MCF 10A (cell line): ENCODE measurements at regions not wholly inside any gene's neighbourhood (a gene's known extent, or its start where the extent isn't known, plus 50 kb on each side); places are given as distances from the start of the nearest gene placed in this dataset.

Source experiments
- BruUV-seq: library from RNA; stranded (reverse); fragments of 400-500 nt; replicated peaks from 2 replicates; lab custom pipeline; 2021; lab: Mats Ljungman, UMichigan
- CTCF ChIA-PET: fragments of 300-600 bp; sonication (Branson Sonifier 250); formaldehyde crosslinking; extraction: SDS; loops from one replicate; lab custom pipeline; 2021; ENCODE audit warnings: antibody characterized with exemption, inconsistent platforms; lab: Yijun Ruan, JAX
- POLR2A ChIA-PET: fragments of 300-600, 350-650 bp; sonication (Branson Sonifier 250); formaldehyde crosslinking; extraction: SDS; loops from one replicate; lab custom pipeline; 2020; ENCODE audit warnings: antibody characterized with exemption, inconsistent platforms; lab: Yijun Ruan, JAX
- DNase-seq: peaks from one replicate; pipeline ENCODE4 v3.0.0-alpha.2; 2018; ENCODE audit not compliant: unreplicated experiment
- H3K27ac Mint-ChIP-seq: one replicate; pipeline ENCODE4 v1.8.0; 2022; ENCODE audit warnings: mild to moderate bottlenecking, low read depth, mixed read lengths; ENCODE audit not compliant: unreplicated experiment
- H3K27me3 Mint-ChIP-seq: one replicate; pipeline ENCODE4 v1.8.0; 2022; ENCODE audit warnings: mixed read lengths; ENCODE audit not compliant: insufficient read depth, unreplicated experiment
- H3K36me3 Mint-ChIP-seq: one replicate; pipeline ENCODE4 v1.8.0; 2022; ENCODE audit warnings: mild to moderate bottlenecking, moderate library complexity, mixed read lengths; ENCODE audit not compliant: insufficient read depth, unreplicated experiment
- H3K4me1 Mint-ChIP-seq: one replicate; pipeline ENCODE4 v1.8.0; 2022; ENCODE audit warnings: mixed read lengths; ENCODE audit not compliant: insufficient read depth, unreplicated experiment
- H3K4me3 Mint-ChIP-seq: one replicate; pipeline ENCODE4 v1.8.0; 2022; ENCODE audit warnings: mild to moderate bottlenecking, moderate library complexity, mixed read lengths; ENCODE audit not compliant: unreplicated experiment
- H3K9me3 Mint-ChIP-seq: one replicate; pipeline ENCODE4 v1.8.0; 2022; ENCODE audit warnings: mixed read lengths; ENCODE audit not compliant: unreplicated experiment
- CTCF ChIP-seq: fragments of 200-600 bp; IDR thresholded peaks from one replicate; pipeline ENCODE4 v1.8.0; 2022; ENCODE audit warnings: antibody characterized with exemption, mild to moderate bottlenecking; ENCODE audit not compliant: unreplicated experiment
- intact Hi-C: fragments of 100-400 bp; cut with micrococcal nuclease; formaldehyde crosslinking; loops from 2 replicates; pipeline ENCODE4 v1.14.1; 2022

DNA sequence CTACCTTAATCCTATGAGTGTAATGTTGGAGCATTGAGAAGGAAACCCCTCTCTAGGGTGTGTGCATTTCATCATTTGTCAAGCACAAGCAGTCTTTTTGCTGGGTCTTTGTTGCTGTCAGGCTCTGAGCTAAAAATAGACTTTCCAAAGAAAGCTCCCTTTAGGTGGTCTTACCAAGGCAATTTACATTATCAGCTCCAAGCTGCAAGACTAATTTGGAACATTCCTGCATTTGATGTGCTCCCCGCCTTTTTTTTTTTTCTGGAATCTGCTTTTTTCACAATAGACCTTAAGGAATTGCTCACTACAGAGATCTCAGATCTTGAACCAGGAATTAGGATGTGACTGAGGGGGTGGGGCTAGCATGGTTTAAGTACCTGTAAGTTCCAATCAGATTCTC is 60.6 kb upstream of the STAC start:
- no peak overlapping the region for H3K4me3 Mint-ChIP-seq
- no peaks in the 10 kb centered on the region for H3K4me1 Mint-ChIP-seq
- H3K9me3 Mint-ChIP-seq = peaks cover 14% of the 10 kb centered on the region
- no peaks in the 10 kb centered on the region for H3K36me3 Mint-ChIP-seq
- POLR2A ChIA-PET = no interaction called here
- intact Hi-C loops = no loop called here
- DNase-seq = no peak
- CTCF ChIA-PET = no interaction called here
- H3K27ac Mint-ChIP-seq = no peak overlapping the region
- TF ChIP-seq CTCF = no peak
- no TSS peak for BruUV-seq
- no peaks in the 10 kb centered on the region for H3K27me3 Mint-ChIP-seq
